ENCODE measurements at regions not wholly inside any gene's neighbourhood (a gene's known extent, or its start where the extent isn't known, plus 50 kb on each side); places are given as distances from the start of the nearest gene placed in this dataset.

DNA sequence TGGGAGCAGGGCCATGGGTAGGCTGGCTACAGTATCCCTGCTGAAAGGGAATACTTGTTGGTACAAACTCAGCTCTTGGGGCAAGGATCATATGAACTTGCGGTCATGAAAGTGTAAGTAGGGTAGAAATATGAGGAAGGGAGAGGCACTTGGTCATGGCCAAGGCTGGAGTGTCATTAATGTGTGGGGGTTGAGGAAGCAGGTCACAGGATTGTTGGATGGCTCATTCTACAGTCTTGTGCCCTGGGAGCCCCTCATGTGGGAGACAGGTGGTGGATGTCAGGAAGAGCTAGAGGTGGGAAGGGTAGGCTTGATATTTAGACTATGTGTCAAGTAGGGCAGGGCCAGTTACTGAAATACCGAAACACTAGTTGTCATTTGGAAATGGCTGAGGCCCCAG lies 95.5 kb downstream of the RRM1 start:
- H3K9me3 Mint-ChIP-seq: no peaks in the 10 kb centered on the region
- H3K4me3 Mint-ChIP-seq: no peak overlapping the region
- H3K27ac Mint-ChIP-seq: no peak overlapping the region
- CTCF ChIA-PET: interaction anchor here (1.3 to 1.7 kb wide), 2 partner anchors 14 to 349 kb away, joined by 3 to 4 read pairs; no protein-coding TSS in a partner anchor
- peaks cover 18% of the 10 kb centered on the region; the same call in 1 of the 2 replicates for H3K27me3 Mint-ChIP-seq (ENCODE audit: low read depth)
- H3K4me1 Mint-ChIP-seq: peaks cover 2% of the 10 kb centered on the region; the same call in 1 of the 2 replicates
- POLR2A ChIA-PET: no interaction called here
- ATAC-seq (no peak), DNase-seq (ENCODE audit: low spot score) (no peak)
- no peak for TF ChIP-seq NFYB (CRISPR knock-in tag; conservative IDR thresholded peaks at IDR 0.05; ENCODE audit: low read depth)
- TF ChIP-seq NFATC4 (CRISPR knock-in tag; IDR thresholded peaks at IDR 0.05): no peak
- TF ChIP-seq ZNF671 (CRISPR knock-in tag; IDR thresholded peaks at IDR 0.05): no peak
- no peak for TF ChIP-seq PRDM15 (CRISPR knock-in tag; IDR thresholded peaks at IDR 0.05)
- no peak for TF ChIP-seq NR2C2 (CRISPR knock-in tag; IDR thresholded peaks at IDR 0.05)
- TF ChIP-seq ATF2 (CRISPR knock-in tag; IDR thresholded peaks at IDR 0.05; ENCODE audit: borderline replicate concordance, low read depth): no peak
- TF ChIP-seq JAZF1 (CRISPR knock-in tag; IDR thresholded peaks at IDR 0.05): no peak
- H3K36me3 Mint-ChIP-seq: no peaks in the 10 kb centered on the region
